ENCODE measurements at regions not wholly inside any gene's neighbourhood (a gene's known extent, or its start where the extent isn't known, plus 50 kb on each side); places are given as distances from the start of the nearest gene placed in this dataset.

GRCh38 chr7:106813705-106814305 lies 51.3 kb upstream of the PIK3CG start:
- 40% methylated on average over 6 of the region's 6 CpGs for WGBS (ENCODE audit: missing lambda C conversion rate)
- ChIA-PET POLR2A (no interaction called here), CTCF (no interaction called here)

GRCh38 chr7:106814887-106815286 lies 50.2 kb upstream of the PIK3CG start:
- WGBS (ENCODE audit: missing lambda C conversion rate): 60% methylated on average over 7 of the region's 7 CpGs
- no peak overlapping the region for H3K27ac ChIP-seq
- no peak overlapping the region for H3K4me2 ChIP-seq
- FAIRE-seq: no peak
- no peak for DNase-seq (ENCODE audit: low read depth in 1 of 2, low spot score in 1 of 2)
- no peak for ATAC-seq
- no peaks in the 10 kb centered on the region for H3K9me3 ChIP-seq
- CTCF ChIA-PET: no interaction called here
- no peaks in the 10 kb centered on the region for H3K4me1 ChIP-seq
- POLR2A ChIA-PET: no interaction called here
- TF ChIP-seq ELK1 (IDR thresholded peaks at IDR 0.05; ENCODE audit: low read depth, low read length) (no peak), CBX8 (IDR thresholded peaks at IDR 0.05) (no peak), MAFK (IDR thresholded peaks at IDR 0.05; ENCODE audit: partially characterized antibody) (no peak), USF2 (IDR thresholded peaks at IDR 0.05) (no peak), RCOR1 (IDR thresholded peaks at IDR 0.05; ENCODE audit: low read depth, low read length) (no peak), KDM1A (IDR thresholded peaks at IDR 0.05; ENCODE audit: low read depth) (no peak), HDAC2 (IDR thresholded peaks at IDR 0.05) (no peak), CTCF (IDR thresholded peaks at IDR 0.05) (no peak), ESRRA (IDR thresholded peaks at IDR 0.05; ENCODE audit: borderline replicate concordance, low read length) (no peak), BHLHE40 (IDR thresholded peaks at IDR 0.05; ENCODE audit: low read depth, low read length) (no peak), HEYL (CRISPR knock-in tag; IDR thresholded peaks at IDR 0.05) (no peak), GATA3 (IDR thresholded peaks at IDR 0.05; ENCODE audit: borderline replicate concordance) (no peak), POLR2AphosphoS2 (conservative IDR thresholded peaks at IDR 0.05; ENCODE audit: low read length) (no peak), TFCP2L1 (CRISPR knock-in tag; IDR thresholded peaks at IDR 0.05) (no peak), PBX3 (IDR thresholded peaks at IDR 0.05) (no peak), BCL3 (IDR thresholded peaks at IDR 0.05) (no peak), RNF2 (IDR thresholded peaks at IDR 0.05; ENCODE audit: borderline replicate concordance, low read depth) (no peak), EHMT2 (IDR thresholded peaks at IDR 0.05; ENCODE audit: low read depth) (no peak)
- H3K4me3 ChIP-seq: no peak overlapping the region

More at GRCh38 chr7:106813705-106814305, 51.3 kb upstream of the PIK3CG start:
- FAIRE-seq: no peak
- no peak for TF ChIP-seq CBX8 (IDR thresholded peaks at IDR 0.05)
- no peak for TF ChIP-seq RAD21 (conservative IDR thresholded peaks at IDR 0.05 in 1 of 2, IDR thresholded peaks at IDR 0.05 in 1 of 2)
- TF ChIP-seq HOXB13 (CRISPR knock-in tag; IDR thresholded peaks at IDR 0.05; ENCODE audit: low read depth): no peak
- TF ChIP-seq JUN (IDR thresholded peaks at IDR 0.05): no peak
- no peak for TF ChIP-seq TP53 (CRISPR knock-in tag; IDR thresholded peaks at IDR 0.05)
- TF ChIP-seq KDM1A (IDR thresholded peaks at IDR 0.05; ENCODE audit: low read depth): no peak
- no peak for TF ChIP-seq ZFP36 (IDR thresholded peaks at IDR 0.05; ENCODE audit: borderline replicate concordance, partially characterized antibody)
- TF ChIP-seq BHLHE40 (IDR thresholded peaks at IDR 0.05; ENCODE audit: low read depth, low read length): no peak
- TF ChIP-seq MAX (IDR thresholded peaks at IDR 0.05): no peak
- ATAC-seq: no peak
- Histone ChIP-seq H3K4me2 (no peak overlapping the region), H3K4me3 (no peak overlapping the region), H3K9me3 (no peaks in the 10 kb centered on the region), H3K4me1 (no peaks in the 10 kb centered on the region), H3K27ac (no peak overlapping the region)
- no peak for DNase-seq (ENCODE audit: low read depth in 1 of 2, low spot score in 1 of 2)

Data from A549 (cell line).